ENCODE measurements at regions not wholly inside any gene's neighbourhood (a gene's known extent, or its start where the extent isn't known, plus 50 kb on each side); places are given as distances from the start of the nearest gene placed in this dataset.

DNA sequence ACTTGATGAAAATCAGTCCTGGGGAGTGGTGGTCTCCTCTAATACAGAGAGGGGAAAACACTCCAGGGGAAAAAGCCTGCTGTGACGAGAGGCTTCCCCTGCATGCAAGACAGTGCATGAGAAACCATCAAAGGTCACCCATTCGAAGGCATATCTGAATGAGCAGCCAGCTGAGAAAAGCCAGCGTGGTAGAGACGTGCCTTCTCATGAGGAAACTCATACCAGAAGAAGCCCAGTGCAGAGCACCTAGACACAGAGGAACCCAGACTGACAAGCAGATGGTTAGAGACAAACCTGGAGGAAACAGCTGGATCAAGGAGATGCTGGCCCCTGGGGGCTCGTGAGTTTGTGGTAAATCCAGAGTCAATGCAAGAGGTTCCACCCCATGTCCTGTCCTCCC is 534.8 kb downstream of the BRD1 start:
- TF ChIP-seq, protein P1, sequence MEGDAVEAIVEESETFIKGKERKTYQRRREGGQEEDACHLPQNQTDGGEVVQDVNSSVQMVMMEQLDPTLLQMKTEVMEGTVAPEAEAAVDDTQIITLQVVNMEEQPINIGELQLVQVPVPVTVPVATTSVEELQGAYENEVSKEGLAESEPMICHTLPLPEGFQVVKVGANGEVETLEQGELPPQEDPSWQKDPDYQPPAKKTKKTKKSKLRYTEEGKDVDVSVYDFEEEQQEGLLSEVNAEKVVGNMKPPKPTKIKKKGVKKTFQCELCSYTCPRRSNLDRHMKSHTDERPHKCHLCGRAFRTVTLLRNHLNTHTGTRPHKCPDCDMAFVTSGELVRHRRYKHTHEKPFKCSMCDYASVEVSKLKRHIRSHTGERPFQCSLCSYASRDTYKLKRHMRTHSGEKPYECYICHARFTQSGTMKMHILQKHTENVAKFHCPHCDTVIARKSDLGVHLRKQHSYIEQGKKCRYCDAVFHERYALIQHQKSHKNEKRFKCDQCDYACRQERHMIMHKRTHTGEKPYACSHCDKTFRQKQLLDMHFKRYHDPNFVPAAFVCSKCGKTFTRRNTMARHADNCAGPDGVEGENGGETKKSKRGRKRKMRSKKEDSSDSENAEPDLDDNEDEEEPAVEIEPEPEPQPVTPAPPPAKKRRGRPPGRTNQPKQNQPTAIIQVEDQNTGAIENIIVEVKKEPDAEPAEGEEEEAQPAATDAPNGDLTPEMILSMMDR (IDR thresholded peaks at IDR 0.05; ENCODE audit: insufficient read depth, low read length, poor library complexity, severe bottlenecking): no peak
- TF ChIP-seq EZH2phosphoT487 (conservative IDR thresholded peaks at IDR 0.05; ENCODE audit: low read length): no peak
- Histone ChIP-seq H3K79me2 (ENCODE audit: insufficient read depth, low read length) (no peaks in the 10 kb centered on the region), H3K27me3 (ENCODE audit: low read length) (no peaks in the 10 kb centered on the region), H3K4me3 (ENCODE audit: insufficient read depth, low read length, poor library complexity, severe bottlenecking) (no peak overlapping the region), H3K4me2 (ENCODE audit: low read depth, low read length, poor library complexity, severe bottlenecking) (no peak overlapping the region), H2AFZ (ENCODE audit: low read depth, low read length, severe bottlenecking) (no peak overlapping the region), H3K36me3 (ENCODE audit: low read length) (no peaks in the 10 kb centered on the region), H3F3A (ENCODE audit: insufficient read depth) (no peaks in the 10 kb centered on the region), H3K9me3 (ENCODE audit: insufficient read depth, low read length) (no peaks in the 10 kb centered on the region), H3K9ac (ENCODE audit: low read length) (no peak overlapping the region), H4K20me1 (ENCODE audit: low read depth, low read length) (no peaks in the 10 kb centered on the region), H3K9me2 (replicated peaks; ENCODE audit: insufficient read depth, low read length) (no peaks in the 10 kb centered on the region), H3K27ac (ENCODE audit: low read depth, low read length) (no peak overlapping the region)

DNA sequence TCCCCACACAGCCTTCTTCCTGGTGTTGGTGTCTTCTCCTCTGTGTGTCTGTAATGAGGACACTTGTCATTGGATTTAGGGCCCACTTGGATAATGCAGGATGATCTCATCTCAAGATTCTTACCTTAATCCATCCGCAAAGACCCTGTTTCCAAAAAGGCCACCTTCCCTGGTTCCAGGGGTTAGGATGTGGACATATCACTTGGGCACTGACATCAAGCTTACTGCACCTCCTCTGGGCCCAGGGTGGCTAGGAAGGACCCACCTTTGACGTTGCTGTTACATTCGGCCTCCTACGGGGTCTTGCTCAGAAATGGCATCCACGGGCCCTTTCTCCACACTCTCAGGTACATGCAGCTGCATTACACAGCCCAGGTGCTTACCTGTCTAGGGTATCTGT is 535.9 kb downstream of the BRD1 start:
- Histone ChIP-seq H4K20me1 (ENCODE audit: low read depth, low read length) (no peaks in the 10 kb centered on the region), H3F3A (ENCODE audit: insufficient read depth) (no peaks in the 10 kb centered on the region), H3K9me3 (ENCODE audit: insufficient read depth, low read length) (no peaks in the 10 kb centered on the region), H2AFZ (ENCODE audit: low read depth, low read length, severe bottlenecking) (no peak overlapping the region), H3K27me3 (ENCODE audit: low read length) (no peaks in the 10 kb centered on the region), H3K36me3 (ENCODE audit: low read length) (no peaks in the 10 kb centered on the region), H3K4me3 (ENCODE audit: insufficient read depth, low read length, poor library complexity, severe bottlenecking) (no peak overlapping the region), H3K79me2 (ENCODE audit: insufficient read depth, low read length) (no peaks in the 10 kb centered on the region), H3K4me2 (ENCODE audit: low read depth, low read length, poor library complexity, severe bottlenecking) (no peak overlapping the region), H3K9ac (ENCODE audit: low read length) (no peak overlapping the region), H3K27ac (ENCODE audit: low read depth, low read length) (no peak overlapping the region), H3K9me2 (replicated peaks; ENCODE audit: insufficient read depth, low read length) (no peaks in the 10 kb centered on the region)
- no peak for TF ChIP-seq EZH2phosphoT487 (conservative IDR thresholded peaks at IDR 0.05; ENCODE audit: low read length)
- TF ChIP-seq, protein P1 (IDR thresholded peaks at IDR 0.05; ENCODE audit: insufficient read depth, low read length, poor library complexity, severe bottlenecking): no peak

DNA sequence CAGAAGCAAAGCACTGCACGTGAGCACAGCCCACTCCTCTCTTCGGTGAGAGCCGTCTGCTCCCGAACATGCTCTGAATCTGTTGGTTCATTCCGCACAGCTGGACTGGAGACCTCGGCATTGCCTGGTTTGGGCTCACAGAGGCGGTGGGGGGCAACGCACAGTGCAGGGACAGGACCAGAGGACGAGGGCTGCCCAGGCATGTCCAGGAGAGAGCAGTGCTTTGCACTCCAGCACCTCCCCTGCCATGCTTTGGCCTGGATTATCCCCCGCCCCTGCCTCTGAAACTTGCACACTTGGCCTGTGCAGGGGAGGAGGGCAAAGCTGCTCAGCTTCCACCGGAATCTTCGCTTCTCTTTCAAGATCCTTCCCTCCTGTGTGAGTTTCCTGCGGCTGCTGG is 536.5 kb downstream of the BRD1 start:
- H3K27ac ChIP-seq (ENCODE audit: low read depth, low read length): no peak overlapping the region
- no peaks in the 10 kb centered on the region for H3K9me2 ChIP-seq (replicated peaks; ENCODE audit: insufficient read depth, low read length)
- no peak for TF ChIP-seq EZH2phosphoT487 (conservative IDR thresholded peaks at IDR 0.05; ENCODE audit: low read length)
- TF ChIP-seq, protein P1 (IDR thresholded peaks at IDR 0.05; ENCODE audit: insufficient read depth, low read length, poor library complexity, severe bottlenecking): no peak
- no peak overlapping the region for H3K9ac ChIP-seq (ENCODE audit: low read length)
- H2AFZ ChIP-seq (ENCODE audit: low read depth, low read length, severe bottlenecking): no peak overlapping the region
- H3F3A ChIP-seq (ENCODE audit: insufficient read depth): no peaks in the 10 kb centered on the region
- no peaks in the 10 kb centered on the region for H4K20me1 ChIP-seq (ENCODE audit: low read depth, low read length)
- H3K4me2 ChIP-seq (ENCODE audit: low read depth, low read length, poor library complexity, severe bottlenecking): no peak overlapping the region
- no peaks in the 10 kb centered on the region for H3K36me3 ChIP-seq (ENCODE audit: low read length)
- H3K27me3 ChIP-seq (ENCODE audit: low read length): no peaks in the 10 kb centered on the region
- no peaks in the 10 kb centered on the region for H3K9me3 ChIP-seq (ENCODE audit: insufficient read depth, low read length)
- no peak overlapping the region for H3K4me3 ChIP-seq (ENCODE audit: insufficient read depth, low read length, poor library complexity, severe bottlenecking)
- no peaks in the 10 kb centered on the region for H3K79me2 ChIP-seq (ENCODE audit: insufficient read depth, low read length)
